H1 (cell line): ENCODE measurements at regions not wholly inside any gene's neighbourhood (a gene's known extent, or its start where the extent isn't known, plus 50 kb on each side); places are given as distances from the start of the nearest gene placed in this dataset.
A peak's percentile ranks its signal among the peaks of the same experiment; 100 is the strongest.

Experiments
- ASH2L ChIP-seq: fragments of 200-600, 300-600 bp; sonication (generic); IDR thresholded peaks from one replicate; pipeline ENCODE4 v1.7.1; 2017; ENCODE audit warnings: low read length
- CEBPB ChIP-seq: IDR thresholded peaks from 2 replicates; pipeline ENCODE4 v1.6.1; 2012; ENCODE audit warnings: low read depth, low read length
- GABPA ChIP-seq: IDR thresholded peaks from 2 replicates; pipeline ENCODE4 v1.6.1; 2011; ENCODE audit warnings: mild to moderate bottlenecking, low read length, moderate library complexity, borderline replicate concordance; ENCODE audit not compliant: insufficient read depth
- JUND ChIP-seq: IDR thresholded peaks from 2 replicates; pipeline ENCODE4 v1.6.1; 2011; ENCODE audit warnings: mild to moderate bottlenecking, improper control_type of control experiment, low read length
- MAFK ChIP-seq: IDR thresholded peaks from 2 replicates; pipeline ENCODE4 v1.6.1; 2012; ENCODE audit warnings: low read depth, mild to moderate bottlenecking, improper control_type of control experiment, low read length
- NRF1 ChIP-seq: IDR thresholded peaks from 2 replicates; pipeline ENCODE4 v1.6.1; 2011; ENCODE audit warnings: mild to moderate bottlenecking, low read depth, low read length, improper control_type of control experiment
- PHF8 ChIP-seq: fragments of 200-600 bp; sonication (generic); conservative IDR thresholded peaks from 2 replicates; pipeline ENCODE4 v1.7.1; 2012; ENCODE audit warnings: low read depth, mild to moderate bottlenecking, inconsistent platforms, low read length, moderate library complexity
- SP1 ChIP-seq: IDR thresholded peaks from 2 replicates; pipeline ENCODE4 v1.6.1; 2011; ENCODE audit warnings: low read depth, low read length
- TEAD4 ChIP-seq: IDR thresholded peaks from 2 replicates; pipeline ENCODE4 v1.6.1; 2012; ENCODE audit warnings: low read depth, low read length, inconsistent platforms, mixed read lengths
- TF ChIP-seq, protein P1 (sequence below): IDR thresholded peaks from 2 replicates; pipeline ENCODE4 v1.6.1; 2011; ENCODE audit warnings: low read depth, mild to moderate bottlenecking, low read length; ENCODE audit not compliant: insufficient read depth

- TF ChIP-seq ASH2L, result no peak
- TF ChIP-seq PHF8, result no peak
- TF ChIP-seq SP1, result no peak
- TF ChIP-seq GABPA, result no peak
- TF ChIP-seq TEAD4, result peak; percentile 17; the same call in 1 of the 2 replicates
- TF ChIP-seq MAFK, result peak; percentile 41; the same call in 1 of the 2 replicates
- TF ChIP-seq, protein P1, sequence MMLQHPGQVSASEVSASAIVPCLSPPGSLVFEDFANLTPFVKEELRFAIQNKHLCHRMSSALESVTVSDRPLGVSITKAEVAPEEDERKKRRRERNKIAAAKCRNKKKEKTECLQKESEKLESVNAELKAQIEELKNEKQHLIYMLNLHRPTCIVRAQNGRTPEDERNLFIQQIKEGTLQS, result no peak
- no peak for TF ChIP-seq NRF1
- peak; percentile 80; the same call in 1 of the 2 replicates for TF ChIP-seq CEBPB
- TF ChIP-seq JUND, result no peak
These were observed 822.0 kb upstream of the SLIT2 start (continued) for GRCh38 chr4:19429684-19430083.
